ENCODE measurements at regions not wholly inside any gene's neighbourhood (a gene's known extent, or its start where the extent isn't known, plus 50 kb on each side); places are given as distances from the start of the nearest gene placed in this dataset.
"Not testable (repeated sequence)": the region's sequence is repeated elsewhere in the genome, so short reads cannot be mapped to it uniquely, and the experiment has no call there.

DNA sequence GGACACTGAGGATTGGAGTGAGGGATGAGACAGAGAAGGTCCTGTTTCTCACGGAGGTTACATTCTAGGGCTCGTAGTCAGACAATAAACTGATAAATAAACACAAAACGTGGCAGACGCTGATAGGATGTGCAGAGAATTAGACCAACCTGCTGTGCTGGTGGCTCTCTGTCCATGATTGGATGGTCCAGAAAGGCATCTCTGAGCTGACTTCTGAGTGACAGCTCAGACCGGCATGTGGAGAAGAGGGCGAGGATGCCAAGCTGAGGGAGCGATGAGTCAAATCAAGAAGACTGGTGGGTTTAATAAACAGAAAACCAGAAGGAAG is 132.3 kb upstream of the TAF11L2 start:
- DNase-seq (ENCODE audit: low read depth in 2 of 2): no peak

DNA sequence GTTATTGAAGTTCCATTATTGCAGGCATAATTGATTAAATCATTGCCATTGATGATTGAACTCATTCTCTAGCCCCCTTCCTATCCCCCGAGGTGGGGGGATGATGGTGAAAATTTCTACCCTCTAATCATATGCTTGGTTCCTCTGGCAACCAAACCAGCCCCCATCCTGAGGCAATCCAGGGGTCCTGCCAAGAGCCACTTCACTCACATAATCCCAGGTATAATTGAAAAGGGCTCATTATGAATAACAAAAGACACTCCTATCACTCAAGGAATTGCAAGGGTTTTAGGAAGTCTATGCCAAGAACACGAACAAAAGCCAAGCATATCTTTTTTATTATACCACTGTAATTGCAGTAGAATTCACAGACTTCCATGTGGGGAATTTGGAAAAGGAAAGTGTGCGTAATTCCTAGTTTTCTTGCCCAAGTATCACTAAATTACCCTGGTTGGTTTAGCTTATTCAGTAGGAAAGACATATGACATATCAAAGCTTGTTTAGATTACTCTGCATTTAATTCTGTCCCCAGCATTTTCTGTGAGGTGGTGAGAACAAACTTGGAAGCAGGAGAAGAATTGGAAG is 130.7 kb upstream of the TAF11L2 start:
- DNase-seq (ENCODE audit: low read depth in 2 of 2): no peak

DNA sequence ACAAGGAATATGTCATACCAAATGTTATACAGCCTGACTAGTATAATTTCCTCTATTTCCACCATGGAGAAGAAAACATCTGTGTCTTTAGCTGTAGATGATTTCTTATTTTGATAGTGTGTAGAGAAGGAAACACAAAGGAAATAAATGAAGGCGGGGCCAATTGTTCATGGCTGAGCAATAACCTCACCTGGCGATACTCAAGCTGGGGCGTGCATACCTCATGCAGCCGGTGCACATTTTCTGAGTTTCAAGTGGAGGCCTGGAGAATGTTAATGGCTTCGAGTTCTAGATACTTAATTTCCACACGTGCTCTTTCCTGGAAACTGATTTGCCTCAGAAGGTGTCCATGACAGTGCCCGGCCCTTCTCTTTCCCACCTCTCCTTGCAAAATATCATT is 127.4 kb upstream of the TAF11L2 start:
- DNase-seq (ENCODE audit: low read depth in 2 of 2): no peak

DNA sequence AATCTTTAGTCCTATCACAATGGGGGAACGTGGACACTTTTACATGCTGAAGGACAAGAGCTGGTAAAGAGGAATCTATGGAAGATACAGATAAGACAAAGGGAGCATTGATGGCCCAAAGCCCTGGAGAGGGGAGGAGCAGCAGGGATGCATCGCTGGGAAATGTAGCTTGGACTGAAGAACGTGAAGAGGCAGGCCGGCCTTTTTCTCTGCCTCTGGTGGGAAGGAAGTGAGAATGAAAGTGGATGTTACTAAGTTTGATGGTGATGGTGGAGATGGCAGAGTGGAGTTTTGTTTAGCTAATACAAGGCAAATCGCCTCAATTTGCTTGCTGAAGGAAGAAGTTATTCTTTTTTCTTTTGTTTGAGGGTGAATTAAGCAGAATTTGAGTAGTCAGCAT is 124.6 kb upstream of the TAF11L2 start:
- DNase-seq (ENCODE audit: low read depth in 2 of 2): no peak

- no peak for DNase-seq (ENCODE audit: low read depth in 2 of 2)
Measured at GRCh38 chr5:17373814-17374556, 124.0 kb upstream of the TAF11L2 start.

DNA sequence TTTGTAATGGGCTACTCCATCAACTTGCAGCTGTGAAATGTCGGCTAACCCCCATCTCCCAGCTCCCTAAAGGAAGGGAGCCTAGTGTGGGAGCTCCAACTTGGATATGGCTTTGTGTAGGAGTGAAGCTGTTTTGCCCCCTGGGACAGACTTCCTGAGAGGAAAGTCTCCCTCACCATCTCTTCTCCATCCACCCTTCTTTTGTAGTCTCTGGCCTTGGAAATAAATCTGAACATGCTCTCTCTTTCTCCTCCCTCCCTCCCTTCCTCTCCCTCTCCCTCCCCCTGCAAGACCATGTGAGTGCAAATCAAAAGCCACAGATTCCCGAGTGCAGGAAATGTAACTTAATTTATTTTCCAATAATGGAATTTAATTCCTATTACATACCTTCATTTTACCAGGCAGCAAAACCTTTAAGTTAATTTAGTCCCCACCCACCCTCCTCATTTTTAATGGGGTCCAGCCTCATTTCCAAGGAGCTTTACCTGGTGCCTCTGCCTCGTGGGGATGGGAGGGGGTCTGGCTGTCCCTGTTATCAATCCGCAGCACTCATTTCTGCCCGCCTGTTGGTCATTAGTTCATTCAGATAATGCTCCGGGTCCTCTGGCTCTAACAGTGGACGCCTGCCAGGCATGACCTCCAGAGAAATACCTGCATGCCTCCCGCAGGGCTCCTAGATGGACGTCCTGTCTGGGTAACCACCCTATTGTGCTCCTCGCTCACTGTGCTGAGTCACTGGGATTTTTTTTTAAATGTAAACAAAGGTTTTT is 122.9 kb upstream of the TAF11L2 start:
- DNase-seq (ENCODE audit: low read depth in 2 of 2): no peak

DNA sequence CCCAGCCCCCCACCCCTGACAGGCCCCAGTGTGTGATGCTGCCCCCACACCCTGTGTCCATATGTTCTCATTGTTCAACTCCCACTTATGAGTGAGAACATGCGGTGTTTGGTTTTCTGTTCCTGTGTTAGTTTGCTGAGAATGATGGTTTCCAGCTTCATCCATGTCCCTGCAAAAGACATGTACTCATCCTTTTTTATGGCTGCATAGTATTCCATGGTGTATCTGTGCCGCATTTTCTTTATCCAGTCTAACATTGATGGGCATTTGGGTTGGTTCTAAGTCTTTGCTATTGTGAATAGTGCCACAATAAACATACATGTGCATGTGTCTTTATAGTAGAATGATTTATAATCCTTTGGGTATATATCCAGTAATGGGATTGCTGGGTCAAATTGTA is 122.1 kb upstream of the TAF11L2 start:
- DNase-seq (ENCODE audit: low read depth in 2 of 2): not testable (repeated sequence)

- DNase-seq (ENCODE audit: low read depth in 2 of 2): peak in 1 of 2 experiments; percentile 44
Measured at GRCh38 chr5:17378346-17378997, 119.6 kb upstream of the TAF11L2 start.

- peak; percentile 59 to 62 for DNase-seq (ENCODE audit: low read depth in 2 of 2)
Measured at GRCh38 chr5:17379100-17379951, 118.7 kb upstream of the TAF11L2 start.

GRCh38 chr5:17381932-17382331 is 116.1 kb upstream of the TAF11L2 start:
- DNase-seq (ENCODE audit: low read depth in 2 of 2): no peak

DNA sequence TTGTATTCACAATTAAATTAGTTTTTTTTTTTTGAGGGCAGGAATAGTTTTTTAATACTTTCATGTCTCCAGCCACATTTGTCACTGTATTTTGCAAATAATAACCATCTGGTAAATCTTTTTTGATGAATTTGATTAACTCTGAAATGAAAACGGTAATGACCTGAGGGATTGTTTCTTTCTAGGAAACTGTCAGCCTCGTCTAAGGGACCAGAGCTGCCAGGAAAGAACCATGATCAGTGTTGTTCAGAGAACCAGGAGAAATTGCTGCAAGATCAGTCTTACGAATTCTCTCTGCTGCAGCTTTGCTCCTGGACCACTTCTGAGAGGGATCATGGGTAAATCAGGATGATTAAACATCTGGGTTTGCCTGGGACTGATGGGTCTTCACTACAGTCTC is 114.5 kb upstream of the TAF11L2 start:
- DNase-seq (ENCODE audit: low read depth in 2 of 2): no peak

GRCh38 chr5:17384181-17384580 is 113.8 kb upstream of the TAF11L2 start:
- DNase-seq (ENCODE audit: low read depth in 2 of 2): no peak

GRCh38 chr5:17388717-17389116 is 109.3 kb upstream of the TAF11L2 start:
- no peak for DNase-seq (ENCODE audit: low read depth in 2 of 2)

- no peak for DNase-seq (ENCODE audit: low read depth in 2 of 2)
Measured at GRCh38 chr5:17394086-17394485, 103.9 kb upstream of the TAF11L2 start.

DNA sequence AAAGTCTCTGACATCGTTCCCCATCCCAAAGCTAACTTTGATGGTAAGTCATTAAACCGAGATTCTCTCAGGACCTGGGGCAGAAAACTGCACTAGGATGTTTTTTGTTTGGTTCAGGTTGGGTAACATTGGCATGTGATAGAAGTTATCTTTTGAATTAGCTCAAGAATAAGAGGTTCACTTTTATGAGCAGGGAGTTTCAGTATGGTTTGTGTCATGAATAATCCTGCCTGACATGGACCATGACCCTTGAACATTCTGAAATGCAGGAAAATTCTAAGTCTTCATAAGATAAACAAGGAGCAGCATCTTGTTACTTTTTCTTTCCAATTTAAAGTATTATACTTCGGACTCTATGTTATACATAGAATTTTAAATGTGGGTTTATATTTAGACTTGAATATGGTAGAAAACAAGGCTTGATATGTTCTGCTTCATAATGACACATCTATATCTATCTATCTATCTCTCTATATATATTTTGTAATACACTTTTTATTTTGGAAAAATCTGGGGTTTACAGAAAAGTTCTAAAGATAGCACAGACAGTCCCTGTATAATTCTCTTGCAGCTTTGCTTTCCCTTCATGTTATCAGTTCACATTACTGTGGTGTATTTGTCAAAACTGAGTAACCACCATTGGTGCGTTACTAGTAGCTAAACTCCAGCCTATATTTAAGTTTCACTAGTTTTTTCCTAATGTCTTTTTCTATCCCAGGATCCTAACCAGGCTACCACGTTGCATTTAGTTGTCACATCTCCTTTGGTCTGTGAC is 102.7 kb upstream of the TAF11L2 start:
- DNase-seq (ENCODE audit: low read depth in 2 of 2): no peak

DNA sequence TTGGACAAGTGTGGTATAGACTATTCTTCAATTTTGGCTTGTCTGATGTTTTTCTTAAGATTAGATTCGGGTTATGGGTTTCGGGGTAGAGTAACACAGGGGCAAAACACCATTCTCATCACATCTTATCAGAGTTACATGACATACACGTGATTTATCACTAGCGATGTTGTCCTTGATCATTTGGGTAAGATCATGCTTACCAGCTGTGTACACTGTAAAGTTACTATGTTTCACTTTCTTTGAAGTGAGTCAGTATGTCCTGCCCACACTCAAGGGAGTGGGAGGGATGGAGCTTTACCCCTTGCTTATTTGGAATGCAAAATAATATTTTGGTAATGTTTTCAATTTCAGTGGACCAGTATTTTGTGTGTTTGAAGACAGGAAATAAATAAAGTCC is 101.8 kb upstream of the TAF11L2 start:
- DNase-seq (ENCODE audit: low read depth in 2 of 2): no peak

GRCh38 chr5:17398431-17398830 is 99.6 kb upstream of the TAF11L2 start:
- DNase-seq (ENCODE audit: low read depth in 2 of 2): peak; percentile 93 to 94

GRCh38 chr5:17398866-17399835 is 98.9 kb upstream of the TAF11L2 start:
- no peak for DNase-seq (ENCODE audit: low read depth in 2 of 2)

DNA sequence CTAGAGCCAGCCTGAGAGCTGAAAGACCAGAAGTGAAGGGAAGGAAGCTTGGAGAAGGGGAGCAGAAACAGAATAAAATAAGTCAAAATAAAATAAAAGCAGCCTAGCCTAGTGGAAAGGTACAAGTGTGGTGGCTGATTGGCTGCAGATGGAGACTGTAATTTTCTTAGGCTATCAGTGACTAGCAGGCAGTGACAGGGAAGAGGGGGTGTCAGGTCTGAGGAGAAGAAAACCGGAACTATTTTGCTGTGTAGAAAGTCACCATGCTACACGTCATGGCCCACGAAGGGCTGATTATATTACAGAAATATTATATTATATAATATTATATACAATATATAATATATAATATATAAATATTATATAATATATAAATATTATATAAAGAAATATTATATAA is 98.1 kb upstream of the TAF11L2 start:
- DNase-seq (ENCODE audit: low read depth in 2 of 2): no peak
